Trophoblast cell (in vitro differentiated cells and primary cell): ENCODE measurements at regions not wholly inside any gene's neighbourhood (a gene's known extent, or its start where the extent isn't known, plus 50 kb on each side); places are given as distances from the start of the nearest gene placed in this dataset.
A peak's percentile ranks its signal among the peaks of the same experiment; 100 is the strongest.
"Not testable (repeated sequence)": the region's sequence is repeated elsewhere in the genome, so short reads cannot be mapped to it uniquely, and the experiment has no call there.

Source experiments
- DNase-seq, 2 donors: peaks; one replicate each; pipeline ENCODE4 v3.0.0-alpha.2; 2016
- H2AFZ ChIP-seq: 2 replicates; pipeline ENCODE4 v1.6.1; 2013; ENCODE audit warnings: low read length, moderate library complexity, mild to moderate bottlenecking; ENCODE audit not compliant: insufficient read depth, poor library complexity
- H2AK5ac ChIP-seq: 2 replicates; pipeline ENCODE4 v1.6.1; 2013; ENCODE audit warnings: mild to moderate bottlenecking, low read length
- H2BK120ac ChIP-seq: 2 replicates; pipeline ENCODE4 v1.6.1; 2013; ENCODE audit warnings: low read length, mild to moderate bottlenecking, moderate library complexity; ENCODE audit not compliant: insufficient read depth, poor library complexity
- H2BK12ac ChIP-seq: 2 replicates; pipeline ENCODE4 v1.6.1; 2013; ENCODE audit warnings: mild to moderate bottlenecking, low read length, moderate library complexity
- H2BK5ac ChIP-seq: 2 replicates; pipeline ENCODE4 v1.6.1; 2013; ENCODE audit warnings: low read length, low read depth, moderate library complexity, mild to moderate bottlenecking; ENCODE audit not compliant: poor library complexity
- H3K14ac ChIP-seq: 2 replicates; pipeline ENCODE4 v1.6.1; 2013; ENCODE audit warnings: mild to moderate bottlenecking, low read length
- H3K18ac ChIP-seq: 2 replicates; pipeline ENCODE4 v1.6.1; 2013; ENCODE audit warnings: mild to moderate bottlenecking, low read length
- H3K23ac ChIP-seq: 2 replicates; pipeline ENCODE4 v1.6.1; 2013; ENCODE audit warnings: low read length
- H3K27ac ChIP-seq: 2 replicates; pipeline ENCODE4 v1.5.1; 2013; ENCODE audit warnings: low read depth, mild to moderate bottlenecking, inconsistent platforms, low read length, moderate library complexity
- H3K27me3 ChIP-seq: 2 replicates; pipeline ENCODE4 v1.6.1; 2013; ENCODE audit warnings: inconsistent platforms, mild to moderate bottlenecking, low read length, moderate library complexity; ENCODE audit not compliant: insufficient read depth
- H3K36me3 ChIP-seq, 2 experiments: 1 replicate in 1 of 2; 2 replicates in 1 of 2; pipeline ENCODE4 v1.6.1; 2013; ENCODE audit warnings: low read length in 2 of 2, mild to moderate bottlenecking in 2 of 2, moderate library complexity in 1 of 2; ENCODE audit not compliant: insufficient read depth in 2 of 2, control insufficient read depth in 1 of 2
- H3K4ac ChIP-seq: 2 replicates; pipeline ENCODE4 v1.6.1; 2013; ENCODE audit warnings: low read depth, mild to moderate bottlenecking, low read length, moderate library complexity
- H3K4me1 ChIP-seq, 2 experiments: 1 replicate in 1 of 2; 2 replicates in 1 of 2; pipeline ENCODE4 v1.6.1; 2013; ENCODE audit warnings: low read length in 2 of 2, mild to moderate bottlenecking in 2 of 2, moderate library complexity in 1 of 2; ENCODE audit not compliant: insufficient read depth in 2 of 2, control insufficient read depth in 1 of 2
- H3K4me2 ChIP-seq: 2 replicates; pipeline ENCODE4 v1.6.1; 2013; ENCODE audit warnings: inconsistent platforms, mild to moderate bottlenecking, low read length, moderate library complexity
- H3K4me3 ChIP-seq: 2 replicates; pipeline ENCODE4 v1.5.1; 2013; ENCODE audit warnings: mild to moderate bottlenecking, low read depth, low read length, inconsistent platforms
- H3K79me1 ChIP-seq: one replicate; pipeline ENCODE4 v1.6.1; 2013; ENCODE audit warnings: low read length
- H3K79me2 ChIP-seq: 2 replicates; pipeline ENCODE4 v1.6.1; 2013; ENCODE audit warnings: low read length, mild to moderate bottlenecking; ENCODE audit not compliant: control insufficient read depth, insufficient read depth, poor library complexity
- H3K9ac ChIP-seq: 2 replicates; pipeline ENCODE4 v1.6.1; 2013; ENCODE audit warnings: mild to moderate bottlenecking, low read length
- H3K9me3 ChIP-seq: 2 replicates; pipeline ENCODE4 v1.6.1; 2013; ENCODE audit warnings: low read depth, mild to moderate bottlenecking, control low read depth, inconsistent platforms, low read length; ENCODE audit not compliant: insufficient read depth
- H4K12ac ChIP-seq: 2 replicates; pipeline ENCODE4 v1.6.1; 2013; ENCODE audit warnings: low read depth, mild to moderate bottlenecking, low read length, moderate library complexity
- H4K8ac ChIP-seq: 2 replicates; pipeline ENCODE4 v1.6.1; 2013; ENCODE audit warnings: low read depth, mild to moderate bottlenecking, low read length, moderate library complexity
- H4K91ac ChIP-seq: one replicate; pipeline ENCODE4 v1.6.1; 2013; ENCODE audit warnings: low read depth, mild to moderate bottlenecking, low read length, moderate library complexity
- WGBS: extraction: QIAGEN DNeasy Blood & Tissue Kit; methylation state at CpG from one replicate; pipeline ENCODE4 v1.1.7; 2013; ENCODE audit warnings: missing lambda C conversion rate; ENCODE audit not compliant: insufficient read length, insufficient coverage; ENCODE audit errors: extremely low coverage; 5-methylcytosine and 5-hydroxymethylcytosine counted together

DNA sequence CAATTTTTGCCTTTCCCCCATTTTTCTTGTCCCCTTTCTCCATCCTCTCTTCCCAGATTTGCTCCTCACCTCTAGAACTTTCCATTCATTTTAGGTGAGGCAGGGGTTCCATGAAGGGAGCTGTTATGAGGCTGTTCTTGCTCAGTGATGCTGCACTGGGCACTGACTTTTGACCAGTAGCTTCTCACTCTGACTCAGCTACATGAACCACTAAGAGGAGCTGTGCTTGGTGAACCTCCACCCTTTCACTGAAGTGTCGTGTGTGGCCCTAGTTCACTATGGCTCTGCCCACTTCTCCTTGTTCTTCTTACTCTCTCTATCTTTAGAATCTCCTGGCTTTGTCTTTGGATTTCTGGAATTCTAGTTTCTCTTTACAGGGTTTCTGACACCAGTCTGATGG is 73.4 kb upstream of the ADRA1D start:
- Histone ChIP-seq H2BK120ac (no peak overlapping the region), H2BK12ac (no peak overlapping the region), H4K12ac (no peak overlapping the region), H3K4me3 (no peak overlapping the region), H3K14ac (no peak overlapping the region), H3K27ac (no peak overlapping the region), H3K9me3 (peaks cover 2% of the 10 kb centered on the region), H3K9ac (no peak overlapping the region), H3K79me1 (no peaks in the 10 kb centered on the region), H4K8ac (no peak overlapping the region), H2AFZ (no peak overlapping the region), H2BK5ac (no peak overlapping the region), H4K91ac (no peak overlapping the region), H3K18ac (no peak overlapping the region), H3K79me2 (no peaks in the 10 kb centered on the region), H3K36me3 (no peaks in the 10 kb centered on the region), H3K4me2 (no peak overlapping the region), H3K4ac (no peak overlapping the region), H3K4me1 (no peaks in the 10 kb centered on the region), H2AK5ac (no peak overlapping the region), H3K27me3 (no peaks in the 10 kb centered on the region), H3K23ac (no peak overlapping the region)
- no CpG with 5 or more reads among the region's 1 CpG for WGBS
- DNase-seq: no peak

DNA sequence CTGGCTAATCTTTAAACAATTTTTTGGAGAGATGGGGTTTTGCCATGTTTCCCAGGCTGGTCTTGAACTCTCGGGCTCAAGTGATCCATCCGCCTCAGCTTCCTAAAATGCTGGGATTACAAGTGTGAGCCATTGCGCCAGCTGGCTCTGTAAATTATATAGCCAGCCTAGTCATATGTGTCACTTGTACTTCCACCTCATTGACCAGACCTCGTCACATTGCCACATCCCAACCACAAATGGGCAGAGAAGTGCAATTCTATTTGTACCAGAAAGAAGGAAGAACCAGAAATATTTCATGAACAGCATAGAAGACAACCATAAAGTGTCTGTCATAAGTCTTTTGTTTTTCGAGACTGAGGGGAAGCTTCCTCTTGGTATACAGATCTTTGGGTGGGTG is 71.2 kb upstream of the ADRA1D start:
- no peak overlapping the region for H3K4ac ChIP-seq
- peaks cover 2% of the 10 kb centered on the region for H3K9me3 ChIP-seq
- H4K12ac ChIP-seq: no peak overlapping the region
- no CpG with 5 or more reads among the region's 5 CpGs for WGBS
- H3K36me3 ChIP-seq: no peaks in the 10 kb centered on the region
- no peak overlapping the region for H2BK5ac ChIP-seq
- H2AK5ac ChIP-seq: no peak overlapping the region
- H2BK120ac ChIP-seq: no peak overlapping the region
- H3K9ac ChIP-seq: no peak overlapping the region
- H3K23ac ChIP-seq: no peak overlapping the region
- no peak overlapping the region for H4K8ac ChIP-seq
- no peak overlapping the region for H2AFZ ChIP-seq
- no peaks in the 10 kb centered on the region for H3K79me1 ChIP-seq
- no peaks in the 10 kb centered on the region for H3K27me3 ChIP-seq
- no peak overlapping the region for H3K18ac ChIP-seq
- H2BK12ac ChIP-seq: no peak overlapping the region
- no peak overlapping the region for H3K4me2 ChIP-seq
- no peak overlapping the region for H3K27ac ChIP-seq
- no peak overlapping the region for H4K91ac ChIP-seq
- H3K79me2 ChIP-seq: no peaks in the 10 kb centered on the region
- no peak overlapping the region for H3K14ac ChIP-seq
- no peak overlapping the region for H3K4me3 ChIP-seq
- H3K4me1 ChIP-seq: no peaks in the 10 kb centered on the region
- no peak for DNase-seq

DNA sequence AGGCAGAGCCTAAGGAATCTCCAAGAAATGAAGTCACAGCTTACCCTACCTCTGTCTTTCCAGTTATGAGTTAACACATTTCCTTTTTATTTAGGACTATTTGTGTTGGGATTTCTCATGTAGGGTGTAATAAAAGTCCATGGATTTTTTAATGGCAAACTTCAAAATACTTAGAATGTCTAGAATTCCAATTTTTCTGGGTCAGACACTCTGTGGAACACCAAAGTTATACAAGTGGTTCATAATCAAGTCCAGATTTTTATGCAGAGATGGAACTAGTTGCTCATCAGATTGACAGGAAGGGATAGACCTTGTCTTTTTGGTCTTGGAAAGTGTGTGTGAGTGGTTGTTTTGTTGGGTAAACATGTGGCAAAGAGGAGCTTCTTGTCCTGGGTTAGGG is 69.8 kb upstream of the ADRA1D start:
- no peaks in the 10 kb centered on the region for H3K4me1 ChIP-seq
- H3K27ac ChIP-seq: no peak overlapping the region
- H4K12ac ChIP-seq: no peak overlapping the region

DNA sequence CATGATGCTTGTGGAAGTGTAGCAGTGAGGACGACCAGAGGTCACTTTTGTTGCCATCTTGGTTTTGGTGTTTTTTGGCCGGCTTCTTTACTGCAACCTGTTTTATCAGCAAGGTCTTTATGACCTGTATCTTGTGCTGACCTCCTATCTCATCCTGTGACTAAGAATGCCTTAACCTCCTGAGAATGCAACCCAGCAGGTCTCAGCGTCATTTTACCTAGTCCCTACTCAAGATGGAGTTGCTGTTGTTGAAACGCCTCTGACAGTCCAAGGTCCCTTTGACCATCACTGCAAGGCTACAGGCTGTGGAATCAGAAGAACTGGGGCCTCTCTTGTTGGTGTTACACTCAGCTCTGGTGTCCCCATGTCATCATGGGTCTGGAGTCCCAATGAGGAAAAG is 61.5 kb upstream of the ADRA1D start:
- H2AK5ac ChIP-seq, H3K4me1 ChIP-seq, H3K27me3 ChIP-seq, H3K36me3 ChIP-seq, H3K18ac ChIP-seq, H3K79me2 ChIP-seq, H3K9me3 ChIP-seq, H4K12ac ChIP-seq, H3K23ac ChIP-seq, H3K4me3 ChIP-seq, H3K79me1 ChIP-seq, H4K8ac ChIP-seq, H2AFZ ChIP-seq, H3K14ac ChIP-seq, H3K4ac ChIP-seq, H2BK12ac ChIP-seq, H3K4me2 ChIP-seq: not testable (repeated sequence)
- Histone ChIP-seq H3K9ac (peak overlapping the region; percentile 29), H2BK120ac (peak overlapping the region; percentile 1), H4K91ac (peak overlapping the region; percentile 45), H3K27ac (peak overlapping the region; percentile 38), H2BK5ac (peak overlapping the region; percentile 31)
- DNase-seq: peak; percentile 79 to 88
- WGBS: no CpG with 5 or more reads among the region's 4 CpGs

More for the DNA sequence above, 69.8 kb upstream of the ADRA1D start:
- Histone ChIP-seq H3K36me3 (no peaks in the 10 kb centered on the region), H3K4ac (no peak overlapping the region), H3K23ac (no peak overlapping the region), H3K4me3 (no peak overlapping the region), H3K79me2 (no peaks in the 10 kb centered on the region), H4K91ac (no peak overlapping the region), H2AFZ (no peak overlapping the region), H3K4me2 (no peak overlapping the region), H3K9me3 (peaks cover 2% of the 10 kb centered on the region), H2BK12ac (no peak overlapping the region), H3K14ac (no peak overlapping the region), H2AK5ac (no peak overlapping the region), H3K9ac (no peak overlapping the region), H2BK120ac (no peak overlapping the region), H3K18ac (no peak overlapping the region), H2BK5ac (no peak overlapping the region), H3K27me3 (no peaks in the 10 kb centered on the region), H4K8ac (no peak overlapping the region), H3K79me1 (no peaks in the 10 kb centered on the region)
- DNase-seq: no peak
